Left lung (tissue), 4 donors: ENCODE measurements at regions not wholly inside any gene's neighbourhood (a gene's known extent, or its start where the extent isn't known, plus 50 kb on each side); places are given as distances from the start of the nearest gene placed in this dataset.

ENCODE experiments used
- ATAC-seq: fragments of 200-7000 bp; cut with Tn5 transposase; one replicate; pipeline ENCODE4 v1.9.1; 2020; ENCODE audit warnings: moderate library complexity
- DNase-seq, 4 donors: peaks; one replicate each; pipeline ENCODE4 v3.0.0-alpha.2; 2013 to 2020
- H3K27ac ChIP-seq, 2 donors: fragments of 200-600 bp; sonication (generic) in 1 of 2; one replicate each; pipeline versions ENCODE4 v1.5.0 to v1.8.0; 2020 to 2021
- H3K27me3 ChIP-seq, 2 donors: fragments of 200-600 bp; sonication (generic) in 1 of 2; one replicate each; pipeline versions ENCODE4 v1.5.0 to v1.8.0; 2020 to 2021
- H3K36me3 ChIP-seq, 2 donors: fragments of 200-600 bp; sonication (generic) in 1 of 2; one replicate each; pipeline versions ENCODE4 v1.5.0 to v1.8.0; 2020 to 2021
- H3K4me1 ChIP-seq, 2 donors: fragments of 200-600 bp; one replicate each; pipeline ENCODE4 v1.8.0; 2021
- H3K4me3 ChIP-seq, 2 donors: fragments of 200-600 bp; sonication (generic) in 1 of 2; one replicate each; pipeline versions ENCODE4 v1.5.0 to v1.8.0; 2020 to 2021; ENCODE audit warnings: mild to moderate bottlenecking in 1 of 2
- H3K9me3 ChIP-seq, 2 donors: fragments of 200-600 bp; sonication (generic) in 1 of 2; one replicate each; pipeline versions ENCODE4 v1.5.0 to v1.8.0; 2020 to 2021
- intact Hi-C, 2 donors: fragments of 100-400 bp; cut with DNase I; formaldehyde crosslinking; loops; one replicate each; pipeline versions ENCODE4 v1.11.2 to v1.14.2; 2022
- TF ChIP-seq, protein P1 (sequence below), 2 donors: fragments of 200-600 bp; sonication (generic) in 1 of 2; IDR thresholded peaks; one replicate each; pipeline versions ENCODE4 v1.5.0 to v1.8.0; 2021; ENCODE audit warnings: antibody characterized with exemption in 2 of 2
- donor health status: DM: no; HTN: yes; CAD: no.
- donor health status: DM: no; HTN: no; CAD: no.

DNA sequence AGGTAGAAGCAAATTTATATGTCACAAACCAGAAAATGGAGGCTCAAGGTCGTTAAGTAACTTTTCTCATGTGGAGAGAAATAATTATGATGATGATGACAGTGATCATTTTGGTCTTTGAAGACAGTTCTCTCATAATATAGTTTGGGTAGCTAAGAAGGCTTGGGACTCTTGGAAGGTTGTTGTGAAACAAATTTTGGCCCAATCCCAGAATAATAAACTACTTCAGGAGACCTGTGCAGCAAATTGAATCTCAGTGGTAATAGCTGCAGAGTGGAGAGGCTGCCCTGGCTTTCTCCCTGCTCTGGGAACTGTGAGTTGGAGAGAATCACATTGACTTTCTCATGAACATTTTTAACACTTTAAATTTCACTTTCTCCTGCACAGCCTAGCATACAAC is 217.2 kb upstream of the BOD1L1 start:
- Histone ChIP-seq H3K4me1 (no peaks in the 10 kb centered on the region), H3K27ac (no peak overlapping the region), H3K4me3 (no peak overlapping the region), H3K9me3 (no peaks in the 10 kb centered on the region), H3K36me3 (no peaks in the 10 kb centered on the region), H3K27me3 (no peaks in the 10 kb centered on the region)
- DNase-seq = no peak
- TF ChIP-seq, protein P1, sequence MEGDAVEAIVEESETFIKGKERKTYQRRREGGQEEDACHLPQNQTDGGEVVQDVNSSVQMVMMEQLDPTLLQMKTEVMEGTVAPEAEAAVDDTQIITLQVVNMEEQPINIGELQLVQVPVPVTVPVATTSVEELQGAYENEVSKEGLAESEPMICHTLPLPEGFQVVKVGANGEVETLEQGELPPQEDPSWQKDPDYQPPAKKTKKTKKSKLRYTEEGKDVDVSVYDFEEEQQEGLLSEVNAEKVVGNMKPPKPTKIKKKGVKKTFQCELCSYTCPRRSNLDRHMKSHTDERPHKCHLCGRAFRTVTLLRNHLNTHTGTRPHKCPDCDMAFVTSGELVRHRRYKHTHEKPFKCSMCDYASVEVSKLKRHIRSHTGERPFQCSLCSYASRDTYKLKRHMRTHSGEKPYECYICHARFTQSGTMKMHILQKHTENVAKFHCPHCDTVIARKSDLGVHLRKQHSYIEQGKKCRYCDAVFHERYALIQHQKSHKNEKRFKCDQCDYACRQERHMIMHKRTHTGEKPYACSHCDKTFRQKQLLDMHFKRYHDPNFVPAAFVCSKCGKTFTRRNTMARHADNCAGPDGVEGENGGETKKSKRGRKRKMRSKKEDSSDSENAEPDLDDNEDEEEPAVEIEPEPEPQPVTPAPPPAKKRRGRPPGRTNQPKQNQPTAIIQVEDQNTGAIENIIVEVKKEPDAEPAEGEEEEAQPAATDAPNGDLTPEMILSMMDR (IDR thresholded peaks at IDR 0.05) = no peak
- intact Hi-C loops = no loop called here
- ATAC-seq = no peak

DNA sequence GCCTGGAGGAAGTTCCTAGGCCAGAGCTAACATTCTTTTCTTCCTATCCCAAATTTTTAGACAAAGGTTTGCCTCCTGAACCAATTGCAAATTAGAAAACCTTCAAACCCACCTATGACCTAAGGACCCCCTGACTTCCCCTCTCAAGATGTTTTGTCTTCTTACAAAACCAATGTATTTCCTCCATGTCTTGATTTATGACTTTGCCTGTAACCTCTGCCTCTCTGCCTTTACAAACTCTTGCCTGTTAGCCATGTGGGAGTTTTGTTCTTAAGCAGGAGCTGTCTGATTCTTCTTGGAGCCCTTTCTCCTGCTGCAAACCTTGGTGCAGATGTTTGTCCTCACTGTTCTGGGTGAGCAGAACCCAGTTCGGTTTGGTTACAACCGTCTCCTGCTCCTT is 222.3 kb upstream of the BOD1L1 start:
- no peaks in the 10 kb centered on the region for H3K27me3 ChIP-seq
- H3K36me3 ChIP-seq = no peaks in the 10 kb centered on the region
- H3K4me3 ChIP-seq = no peak overlapping the region
- intact Hi-C loops = no loop called here
- no peaks in the 10 kb centered on the region for H3K9me3 ChIP-seq
- no peak overlapping the region for H3K27ac ChIP-seq
- DNase-seq (no peak), ATAC-seq (no peak)
- TF ChIP-seq, protein P1 (IDR thresholded peaks at IDR 0.05) = no peak
- H3K4me1 ChIP-seq = no peaks in the 10 kb centered on the region

DNA sequence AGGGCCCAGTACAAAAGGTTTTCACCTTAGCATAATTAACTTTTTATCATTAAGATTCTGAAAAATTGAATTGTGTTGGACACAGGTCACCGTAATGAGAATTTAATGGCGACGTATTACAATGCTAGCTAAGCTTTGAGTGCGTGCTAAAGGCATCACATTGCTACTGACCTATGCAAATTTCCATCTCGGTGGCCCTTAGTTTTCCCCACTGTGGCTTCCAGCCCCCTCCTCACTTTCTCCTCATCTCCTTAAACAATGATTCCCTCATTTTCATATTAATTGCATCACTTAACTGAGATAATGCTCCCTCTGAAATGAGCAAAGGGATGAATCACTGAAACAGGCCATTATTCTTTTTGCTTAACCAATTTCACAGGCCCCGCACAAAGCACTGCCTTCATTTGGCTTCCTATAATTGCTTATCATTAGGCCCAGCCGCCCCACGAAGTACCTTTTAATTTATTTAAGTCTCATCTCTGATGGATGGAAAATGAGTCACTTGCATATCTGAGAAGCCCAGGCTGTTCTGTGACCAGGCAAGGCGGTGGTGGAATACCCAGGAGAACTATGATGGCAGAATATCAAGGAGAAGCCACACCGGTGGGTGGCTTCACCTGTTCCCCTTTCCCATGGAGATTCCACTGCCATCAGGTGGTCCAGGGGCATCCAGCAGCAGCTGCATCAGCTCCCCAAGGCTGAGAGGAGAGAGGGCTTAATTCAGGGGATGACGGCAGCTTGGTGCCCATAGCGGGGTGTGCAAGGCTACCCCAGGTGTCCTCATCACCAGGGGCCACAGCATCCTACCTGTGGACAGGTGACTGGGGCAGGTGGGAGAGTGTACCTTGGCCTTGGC is 223.8 kb upstream of the BOD1L1 start:
- no peak overlapping the region for H3K27ac ChIP-seq
- no peak for DNase-seq
- intact Hi-C loops = no loop called here
- no peaks in the 10 kb centered on the region for H3K9me3 ChIP-seq
- no peaks in the 10 kb centered on the region for H3K27me3 ChIP-seq
- H3K4me3 ChIP-seq = no peak overlapping the region
- no peaks in the 10 kb centered on the region for H3K4me1 ChIP-seq
- ATAC-seq = no peak
- H3K36me3 ChIP-seq = no peaks in the 10 kb centered on the region
- TF ChIP-seq, protein P1 (IDR thresholded peaks at IDR 0.05) = no peak

DNA sequence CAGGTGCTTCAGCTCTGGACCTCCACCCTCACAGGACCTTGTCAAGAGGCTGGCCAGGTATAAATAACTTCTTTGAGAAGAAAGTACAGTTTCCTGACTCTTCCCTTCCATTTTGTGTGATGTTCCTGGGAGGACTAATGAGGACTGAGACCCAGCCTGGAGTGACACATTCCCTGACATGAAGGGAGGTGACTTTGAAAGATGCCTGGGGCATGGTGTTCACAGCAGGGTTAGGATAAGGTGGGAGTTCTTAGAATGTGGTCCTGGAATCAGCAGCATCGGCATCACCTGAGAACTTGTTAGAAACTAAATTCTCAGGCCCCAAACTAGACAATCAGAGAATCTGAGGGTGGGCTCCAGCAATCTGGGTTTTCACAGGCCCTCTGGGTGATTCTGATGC is 224.9 kb upstream of the BOD1L1 start:
- no peak for ATAC-seq
- intact Hi-C loops = no loop called here
- H3K36me3 ChIP-seq = no peaks in the 10 kb centered on the region
- TF ChIP-seq, protein P1 (IDR thresholded peaks at IDR 0.05) = no peak
- no peaks in the 10 kb centered on the region for H3K4me1 ChIP-seq
- no peak overlapping the region for H3K27ac ChIP-seq
- H3K9me3 ChIP-seq = no peaks in the 10 kb centered on the region
- DNase-seq = no peak
- H3K27me3 ChIP-seq = no peaks in the 10 kb centered on the region
- no peak overlapping the region for H3K4me3 ChIP-seq

DNA sequence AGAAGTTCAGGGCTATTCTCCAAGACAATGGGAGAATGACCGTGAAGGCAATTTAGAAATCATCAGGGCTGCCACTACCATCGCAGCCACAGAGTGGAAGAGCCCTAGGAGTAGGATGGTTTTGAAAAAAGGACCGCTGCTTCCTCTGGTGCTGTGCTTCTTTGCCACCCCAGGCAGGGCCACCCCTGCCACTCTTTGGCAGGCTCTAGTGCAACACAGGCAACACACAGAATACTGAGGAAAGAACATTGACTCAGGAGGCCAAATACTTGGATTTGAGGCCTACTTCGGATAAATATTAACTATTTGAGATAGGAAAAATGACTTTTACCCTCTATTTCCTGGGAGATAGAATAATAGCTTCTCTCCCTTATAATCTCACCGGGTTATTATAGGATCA is 228.9 kb upstream of the BOD1L1 start:
- Histone ChIP-seq H3K4me3 (no peak overlapping the region), H3K4me1 (no peaks in the 10 kb centered on the region), H3K9me3 (no peaks in the 10 kb centered on the region), H3K27me3 (no peaks in the 10 kb centered on the region), H3K27ac (no peak overlapping the region), H3K36me3 (no peaks in the 10 kb centered on the region)
- TF ChIP-seq, protein P1 (IDR thresholded peaks at IDR 0.05) = no peak
- DNase-seq (no peak), ATAC-seq (no peak)
- intact Hi-C loops = no loop called here
